NCI-H2107 treated with DMSO at 0.1 percent for 48 hours (cell line): ENCODE measurements at regions not wholly inside any gene's neighbourhood (a gene's known extent, or its start where the extent isn't known, plus 50 kb on each side); places are given as distances from the start of the nearest gene placed in this dataset.

ENCODE experiments used
- DNase-seq: peaks from one replicate; lab custom pipeline; 2025; ENCODE audit not compliant: unreplicated experiment; lab: John Stamatoyannopoulos, UW

- DNase-seq = peak; percentile 63
These were observed 99.2 kb upstream of the RAPGEF2 start for GRCh38 chr4:159003420-159004253.

- no peak for DNase-seq
These were observed 96.7 kb upstream of the RAPGEF2 start for GRCh38 chr4:159006202-159006601.

DNA sequence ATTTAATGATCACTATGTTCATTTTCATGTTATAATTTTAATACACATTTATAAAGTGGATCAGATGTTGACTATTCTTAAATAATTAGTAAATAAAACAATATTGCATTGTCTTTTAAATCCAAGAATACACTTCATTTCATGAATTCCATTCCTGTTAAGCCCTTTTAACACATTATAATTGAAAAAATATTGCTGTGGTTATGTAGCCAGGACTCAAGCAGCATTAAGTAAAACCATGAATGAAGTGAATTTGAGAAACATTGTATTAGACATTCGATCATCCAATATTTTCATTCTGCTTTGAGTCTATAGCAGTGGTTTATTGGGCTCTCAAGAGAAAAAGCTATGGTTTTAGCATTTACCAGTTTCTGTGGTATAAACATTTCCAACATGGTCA lies 94.2 kb upstream of the RAPGEF2 start:
- DNase-seq = no peak

DNA sequence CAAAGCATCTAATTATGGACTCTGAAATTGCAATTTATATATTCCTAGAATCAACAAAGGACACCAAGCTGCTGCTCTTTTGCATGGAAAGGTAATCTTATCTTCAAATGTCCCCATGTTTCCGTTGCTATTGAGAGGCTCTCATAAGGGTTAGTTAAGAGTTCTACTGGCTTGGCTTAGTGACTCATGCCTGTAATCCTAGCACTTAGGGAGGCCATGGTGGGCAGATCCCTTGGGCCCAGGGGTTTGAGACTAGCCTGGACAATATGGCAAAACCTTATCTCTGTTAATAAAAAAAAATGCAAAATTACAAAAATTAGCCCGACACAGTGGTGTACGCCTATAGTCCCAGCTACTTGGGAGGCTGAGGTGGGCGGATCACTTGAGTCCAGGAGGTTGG lies 93.4 kb upstream of the RAPGEF2 start:
- DNase-seq = no peak

- DNase-seq = no peak
These were observed 92.8 kb upstream of the RAPGEF2 start for GRCh38 chr4:159010100-159010499.

- DNase-seq = peak; percentile 9
These were observed 92.2 kb upstream of the RAPGEF2 start for GRCh38 chr4:159010563-159011260.

DNA sequence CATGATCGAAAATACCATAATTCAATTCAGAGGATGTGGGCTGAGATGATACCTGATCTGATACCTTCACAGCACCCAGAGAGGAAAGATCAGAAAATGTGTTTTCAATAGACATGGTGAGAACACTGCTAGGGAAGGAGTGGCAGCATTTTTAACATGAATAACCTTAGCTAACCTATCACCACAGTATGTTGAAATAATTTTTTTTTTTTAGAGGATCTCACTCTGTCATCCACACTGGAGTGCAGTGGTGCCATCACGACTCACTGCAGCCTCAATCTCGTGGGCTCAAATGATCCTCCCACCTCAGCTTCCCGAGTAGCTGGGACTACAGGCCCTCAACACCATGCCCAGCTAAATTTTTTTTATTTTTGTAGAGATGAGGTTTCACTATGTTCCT lies 90.5 kb upstream of the RAPGEF2 start:
- DNase-seq = no peak

DNA sequence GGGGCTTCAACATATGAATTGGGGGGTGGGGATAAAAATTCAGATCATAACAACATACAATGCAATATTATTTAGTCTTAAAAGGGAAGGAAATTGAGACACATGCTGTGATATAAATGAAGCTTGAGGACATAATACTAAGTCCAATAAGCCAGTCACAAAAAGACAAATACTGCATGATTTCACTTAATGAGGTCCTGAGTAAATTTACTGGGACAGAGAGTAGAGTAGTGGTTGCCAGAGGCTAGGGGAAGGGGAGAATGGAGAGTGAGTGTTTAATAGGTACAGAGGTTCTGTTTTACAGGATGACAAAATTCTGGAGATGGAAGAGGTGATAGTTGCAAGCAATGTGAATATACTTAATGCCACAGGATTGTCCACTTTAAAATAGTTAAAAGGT lies 89.2 kb upstream of the RAPGEF2 start:
- DNase-seq = no peak

DNA sequence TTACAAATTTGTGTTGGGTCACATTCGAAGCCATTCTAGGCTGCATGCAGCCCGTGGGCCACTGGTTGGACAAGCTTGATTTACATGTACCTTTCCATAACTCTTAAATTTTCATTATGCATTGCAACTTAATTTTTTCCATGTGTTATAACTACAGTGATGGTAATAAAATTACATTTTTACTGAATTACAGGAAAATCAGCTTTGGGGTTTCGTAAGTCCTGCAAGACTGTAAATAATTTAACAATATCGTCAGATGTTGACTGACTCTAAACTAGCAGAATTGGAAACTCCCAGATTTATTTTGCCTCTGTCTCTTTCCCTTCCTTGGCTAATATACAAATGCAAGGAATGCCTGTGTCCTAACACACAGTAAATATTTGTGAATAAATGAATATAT lies 88.0 kb upstream of the RAPGEF2 start:
- no peak for DNase-seq

GRCh38 chr4:159015841-159016240 lies 87.0 kb upstream of the RAPGEF2 start:
- no peak for DNase-seq

DNA sequence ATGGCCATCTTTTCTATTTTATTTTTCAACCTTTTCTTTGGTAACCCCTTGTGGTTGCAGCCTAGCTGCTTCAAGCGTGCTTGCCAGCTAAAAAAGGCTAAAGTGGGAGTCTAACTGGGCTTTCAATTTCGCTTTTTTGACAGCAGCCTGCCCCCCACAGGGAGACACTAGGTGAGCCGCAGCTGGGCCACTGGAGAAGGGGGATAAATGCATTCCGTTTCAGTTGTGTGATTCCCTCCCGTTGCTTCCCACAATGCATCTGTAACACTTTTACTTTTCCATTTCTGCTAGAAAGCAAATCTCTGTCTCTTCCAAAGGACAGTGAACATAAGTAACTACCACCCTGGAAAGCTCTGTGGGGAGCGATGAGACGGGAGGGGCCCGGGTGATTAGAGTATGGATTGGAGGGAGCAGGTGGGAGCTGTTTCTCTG lies 86.3 kb upstream of the RAPGEF2 start:
- peak; percentile 19 for DNase-seq

DNA sequence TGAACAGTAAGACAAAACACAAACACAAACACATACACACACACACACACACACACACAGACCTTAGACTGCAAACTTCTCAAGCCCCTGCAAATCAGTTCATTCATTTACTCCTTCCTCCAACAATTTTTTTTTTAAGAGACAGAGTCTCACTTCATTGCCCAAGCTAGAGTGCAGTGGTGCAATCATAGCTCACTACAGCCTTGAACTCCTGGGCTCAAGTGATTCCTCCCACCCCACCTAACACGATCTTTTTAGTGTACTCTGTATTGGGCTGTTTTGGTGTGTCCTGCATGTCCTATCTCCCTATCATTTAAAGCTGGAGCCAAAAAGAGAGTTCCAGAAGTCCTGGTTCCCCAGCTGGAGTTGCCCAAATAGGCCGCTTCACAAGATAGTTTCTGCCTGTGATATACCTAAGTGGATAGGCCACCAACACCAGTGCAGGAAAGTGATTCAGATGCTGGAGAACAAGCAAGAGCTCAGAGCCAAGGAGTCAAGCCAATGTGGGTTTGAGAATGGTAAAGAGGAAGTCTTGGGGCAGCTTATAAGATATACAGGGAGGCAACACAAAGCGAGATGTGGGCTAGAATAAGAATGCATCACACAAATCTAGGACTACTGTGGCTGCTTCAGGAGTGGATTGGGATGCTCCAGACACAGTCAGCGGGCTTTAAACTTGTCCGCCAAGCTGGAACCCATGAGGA lies 85.4 kb upstream of the RAPGEF2 start:
- no peak for DNase-seq

- peak; percentile 79 for DNase-seq
These were observed 84.7 kb upstream of the RAPGEF2 start for GRCh38 chr4:159018062-159018629.

DNA sequence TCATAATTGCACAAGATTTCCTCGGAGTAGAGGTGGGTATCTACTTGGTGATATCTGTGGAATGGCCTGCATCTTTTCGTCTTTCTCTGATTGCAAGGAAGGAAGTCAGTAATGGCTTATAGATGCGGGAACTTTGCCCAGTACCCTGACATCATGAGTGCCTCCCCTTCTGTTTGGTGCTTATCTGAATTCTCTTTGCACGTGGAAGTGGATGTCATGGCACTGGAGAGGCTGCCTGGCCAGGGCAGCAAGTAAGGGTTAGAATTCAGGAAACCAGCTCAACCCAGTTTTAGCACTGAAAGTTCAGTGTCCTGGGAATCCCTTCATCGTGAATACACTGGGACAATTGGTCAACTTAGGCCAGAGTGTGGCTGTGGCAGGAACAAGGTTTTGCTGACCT lies 83.5 kb upstream of the RAPGEF2 start:
- no peak for DNase-seq

GRCh38 chr4:159021597-159022385 lies 81.1 kb upstream of the RAPGEF2 start:
- DNase-seq = no peak

- no peak for DNase-seq
These were observed 79.1 kb upstream of the RAPGEF2 start for GRCh38 chr4:159023741-159024140.

DNA sequence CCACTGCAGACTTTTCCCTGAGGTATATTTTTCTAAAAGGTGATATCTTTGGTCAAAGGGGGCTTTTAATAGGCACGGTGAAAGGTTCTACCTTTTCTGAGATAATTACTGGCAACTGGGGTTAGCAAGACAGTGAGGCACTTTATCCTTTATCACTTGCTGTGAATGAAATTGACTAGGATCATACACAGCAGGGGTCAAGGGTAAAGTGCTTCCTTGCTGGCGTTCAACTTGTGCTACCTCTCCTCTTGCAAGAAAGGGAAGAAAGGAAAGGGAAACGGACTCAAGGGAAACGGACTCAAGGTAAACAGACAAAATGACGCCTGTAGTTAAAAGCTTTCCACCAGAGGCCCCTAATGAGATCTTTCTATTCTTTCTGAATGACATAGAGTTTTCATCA lies 78.6 kb upstream of the RAPGEF2 start:
- DNase-seq = no peak

- no peak for DNase-seq
These were observed 78.1 kb upstream of the RAPGEF2 start for GRCh38 chr4:159024828-159025227.

DNA sequence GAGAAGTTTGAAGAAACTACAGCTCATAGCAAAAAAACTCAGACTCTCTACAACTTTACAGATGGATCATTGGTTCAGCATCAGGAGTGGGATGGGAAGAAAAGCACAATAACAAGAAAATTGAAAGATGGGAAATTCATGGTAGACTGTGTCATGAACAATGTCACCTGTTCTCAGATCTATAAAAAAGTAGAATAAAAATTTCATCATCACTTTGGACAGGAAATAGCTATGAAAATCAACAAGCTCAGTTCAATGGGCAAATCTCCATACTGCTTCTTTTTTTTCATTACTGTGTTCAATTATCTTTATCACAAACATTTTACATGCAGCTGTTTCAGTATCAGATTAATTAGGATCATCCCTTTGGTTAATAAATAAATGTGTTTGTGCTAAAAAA lies 76.5 kb upstream of the RAPGEF2 start:
- no peak for DNase-seq

- no peak for DNase-seq
These were observed 75.3 kb upstream of the RAPGEF2 start for GRCh38 chr4:159027535-159027934.

DNA sequence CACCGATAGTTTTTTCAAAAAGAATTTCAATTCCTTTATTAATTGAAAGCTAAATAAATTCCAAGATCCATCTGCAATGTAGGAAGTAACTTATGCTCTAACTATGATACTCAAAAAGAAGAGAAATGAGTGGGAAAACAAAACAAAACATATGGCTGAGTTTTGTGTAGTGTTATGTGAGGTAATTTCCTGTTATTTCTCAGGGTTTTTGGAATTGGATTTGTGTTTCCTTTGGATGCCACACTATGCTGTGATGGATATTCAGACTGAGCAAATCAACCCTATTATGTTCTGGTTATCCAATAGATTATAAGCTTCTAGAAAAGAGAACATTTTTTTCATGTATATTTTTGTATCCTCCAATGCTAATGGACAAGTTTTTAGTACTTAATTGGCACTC lies 73.4 kb upstream of the RAPGEF2 start:
- no peak for DNase-seq
